Tibial artery (tissue), 4 donors: ENCODE measurements at regions not wholly inside any gene's neighbourhood (a gene's known extent, or its start where the extent isn't known, plus 50 kb on each side); places are given as distances from the start of the nearest gene placed in this dataset.

Experiments
- DNase-seq, 2 donors: peaks; one replicate each; pipeline ENCODE4 v3.0.0-alpha.2; 2019
- H3K27ac ChIP-seq, 2 donors: fragments of 200-600 bp; sonication (generic) in 1 of 2; 1 replicate in 1 of 2; 2 replicates in 1 of 2; pipeline ENCODE4 v1.5.1; 2018 to 2019; ENCODE audit warnings: mild to moderate bottlenecking in 1 of 2
- H3K27me3 ChIP-seq, 2 donors: fragments of 200-600 bp; sonication (generic) in 1 of 2; one replicate each; pipeline versions ENCODE4 v1.5.1 to v1.6.0; 2016 to 2019
- H3K36me3 ChIP-seq, 3 donors: fragments of 200-600 bp; sonication (generic) in 2 of 3; one replicate each; pipeline ENCODE4 v1.5.1; 2016 to 2019; ENCODE audit warnings: mild to moderate bottlenecking in 2 of 3
- H3K4me1 ChIP-seq, 4 donors: fragments of 200-600 bp; sonication (generic) in 2 of 4; 1 replicate in 3 of 4; 2 replicates in 1 of 4; pipeline ENCODE4 v1.5.1; 2016 to 2019
- H3K4me3 ChIP-seq, 2 donors: fragments of 200-600 bp; sonication (generic) in 1 of 2; 1 replicate in 1 of 2; 2 replicates in 1 of 2; pipeline ENCODE4 v1.5.1; 2018 to 2019; ENCODE audit warnings: mild to moderate bottlenecking in 2 of 2
- H3K9me3 ChIP-seq, 3 donors: fragments of 200-600 bp; sonication (generic) in 1 of 3; one replicate each; pipeline ENCODE4 v1.5.1; 2016 to 2019
- intact Hi-C: fragments of 100-400 bp; cut with DNase I; formaldehyde crosslinking; loops from one replicate; pipeline ENCODE4 v1.15.0; 2023; ENCODE audit warnings: low total_unique reads
- TF ChIP-seq, protein P1 (sequence below), 2 experiments: fragments of 200-600 bp in 1 of 2; fragments of 450-650 bp in 1 of 2; IDR thresholded peaks; one replicate each; pipeline ENCODE4 v1.5.1; 2017 to 2019; ENCODE audit warnings: antibody characterized with exemption in 2 of 2, mild to moderate bottlenecking in 1 of 2, moderate library complexity in 1 of 2

DNA sequence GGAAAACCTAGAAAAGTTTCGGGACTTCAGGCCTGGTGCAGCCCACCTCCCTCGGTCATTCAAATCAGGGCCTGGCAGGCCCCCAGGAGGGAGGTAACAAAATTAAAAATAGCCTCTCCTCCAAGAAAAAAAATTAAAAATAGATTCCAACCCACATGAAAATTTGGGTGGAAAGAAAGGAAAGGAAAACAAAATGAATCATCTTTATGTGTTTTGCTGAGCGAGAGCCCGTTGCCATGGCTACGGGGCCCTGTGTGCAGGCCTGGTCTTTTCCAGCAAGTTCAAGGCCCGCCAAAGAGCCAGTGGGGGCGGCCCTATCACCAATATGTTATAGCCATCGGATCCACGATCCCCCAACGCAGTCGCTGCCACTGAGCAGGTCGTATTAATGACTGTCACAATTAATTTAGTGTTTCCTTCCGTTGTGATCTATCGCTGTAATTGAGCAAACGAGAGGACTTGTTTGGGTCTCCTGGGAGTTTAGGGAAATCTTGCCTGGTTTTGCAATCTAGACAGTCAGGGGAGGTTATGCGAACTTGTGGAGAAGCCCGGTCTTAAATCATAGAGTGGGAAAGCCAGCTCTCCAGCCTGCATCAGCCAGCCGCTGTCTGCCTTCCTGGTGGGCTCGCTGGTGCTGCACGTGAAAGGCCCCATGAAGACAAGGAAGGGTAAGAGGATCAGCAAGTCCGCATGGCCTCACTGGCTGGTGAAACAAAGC lies 452.4 kb downstream of the BCOR start:
- intact Hi-C loops: no loop called here
- peak; percentile 82 to 91 for DNase-seq
- peaks cover 0 to 32% (median 1%) of the 10 kb centered on the region in 4 donors for H3K4me1 ChIP-seq
- no peaks in the 10 kb centered on the region for H3K27me3 ChIP-seq
- H3K4me3 ChIP-seq: no peak overlapping the region
- TF ChIP-seq, protein P1, sequence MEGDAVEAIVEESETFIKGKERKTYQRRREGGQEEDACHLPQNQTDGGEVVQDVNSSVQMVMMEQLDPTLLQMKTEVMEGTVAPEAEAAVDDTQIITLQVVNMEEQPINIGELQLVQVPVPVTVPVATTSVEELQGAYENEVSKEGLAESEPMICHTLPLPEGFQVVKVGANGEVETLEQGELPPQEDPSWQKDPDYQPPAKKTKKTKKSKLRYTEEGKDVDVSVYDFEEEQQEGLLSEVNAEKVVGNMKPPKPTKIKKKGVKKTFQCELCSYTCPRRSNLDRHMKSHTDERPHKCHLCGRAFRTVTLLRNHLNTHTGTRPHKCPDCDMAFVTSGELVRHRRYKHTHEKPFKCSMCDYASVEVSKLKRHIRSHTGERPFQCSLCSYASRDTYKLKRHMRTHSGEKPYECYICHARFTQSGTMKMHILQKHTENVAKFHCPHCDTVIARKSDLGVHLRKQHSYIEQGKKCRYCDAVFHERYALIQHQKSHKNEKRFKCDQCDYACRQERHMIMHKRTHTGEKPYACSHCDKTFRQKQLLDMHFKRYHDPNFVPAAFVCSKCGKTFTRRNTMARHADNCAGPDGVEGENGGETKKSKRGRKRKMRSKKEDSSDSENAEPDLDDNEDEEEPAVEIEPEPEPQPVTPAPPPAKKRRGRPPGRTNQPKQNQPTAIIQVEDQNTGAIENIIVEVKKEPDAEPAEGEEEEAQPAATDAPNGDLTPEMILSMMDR (IDR thresholded peaks at IDR 0.05): no peak
- H3K27ac ChIP-seq: peak overlapping the region; percentile 61 to 64
- no peaks in the 10 kb centered on the region for H3K36me3 ChIP-seq
- peaks cover 0 to 5% (median 0%) of the 10 kb centered on the region in 3 donors for H3K9me3 ChIP-seq

DNA sequence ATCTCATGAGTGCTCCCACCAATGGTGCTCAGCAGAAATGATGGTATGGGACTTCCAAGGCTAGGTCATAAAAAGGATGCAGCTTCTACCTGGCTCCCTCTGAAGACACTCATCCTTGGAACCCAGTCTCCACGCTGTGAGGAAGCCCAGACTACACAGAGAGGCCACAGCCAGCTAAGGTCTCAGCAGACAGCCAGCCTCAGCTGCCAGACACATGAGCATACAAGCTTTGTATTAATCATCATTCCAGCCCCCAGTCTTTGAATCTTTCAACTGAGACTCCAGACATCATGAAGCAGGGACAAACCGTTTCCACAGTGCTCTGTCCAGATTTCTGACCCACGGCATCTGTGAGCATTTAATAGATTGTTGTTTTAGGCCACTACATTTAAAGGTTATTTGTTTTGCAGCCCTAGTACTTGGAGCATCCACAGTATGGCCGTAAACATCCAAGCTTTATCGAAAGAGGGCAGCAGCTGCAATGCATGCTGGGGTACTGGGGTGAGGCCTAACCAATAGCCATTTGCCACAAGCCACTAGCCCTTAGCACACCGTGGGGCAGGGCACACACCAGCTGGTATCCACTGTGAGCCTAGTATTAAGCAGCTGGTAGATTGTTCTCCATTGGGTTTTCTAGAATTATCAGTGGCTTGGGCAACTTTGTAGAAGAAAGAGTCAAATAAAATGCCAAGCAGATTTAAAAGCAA lies 449.1 kb downstream of the BCOR start:
- no peak overlapping the region for H3K4me3 ChIP-seq
- TF ChIP-seq, protein P1 (IDR thresholded peaks at IDR 0.05): no peak
- H3K9me3 ChIP-seq: peaks cover 0 to 5% (median 0%) of the 10 kb centered on the region in 3 donors
- no peak overlapping the region for H3K27ac ChIP-seq
- H3K36me3 ChIP-seq: no peaks in the 10 kb centered on the region
- peaks cover 0 to 17% (median 1%) of the 10 kb centered on the region in 4 donors for H3K4me1 ChIP-seq
- no peaks in the 10 kb centered on the region for H3K27me3 ChIP-seq
- no peak for DNase-seq
- intact Hi-C loops: no loop called here

DNA sequence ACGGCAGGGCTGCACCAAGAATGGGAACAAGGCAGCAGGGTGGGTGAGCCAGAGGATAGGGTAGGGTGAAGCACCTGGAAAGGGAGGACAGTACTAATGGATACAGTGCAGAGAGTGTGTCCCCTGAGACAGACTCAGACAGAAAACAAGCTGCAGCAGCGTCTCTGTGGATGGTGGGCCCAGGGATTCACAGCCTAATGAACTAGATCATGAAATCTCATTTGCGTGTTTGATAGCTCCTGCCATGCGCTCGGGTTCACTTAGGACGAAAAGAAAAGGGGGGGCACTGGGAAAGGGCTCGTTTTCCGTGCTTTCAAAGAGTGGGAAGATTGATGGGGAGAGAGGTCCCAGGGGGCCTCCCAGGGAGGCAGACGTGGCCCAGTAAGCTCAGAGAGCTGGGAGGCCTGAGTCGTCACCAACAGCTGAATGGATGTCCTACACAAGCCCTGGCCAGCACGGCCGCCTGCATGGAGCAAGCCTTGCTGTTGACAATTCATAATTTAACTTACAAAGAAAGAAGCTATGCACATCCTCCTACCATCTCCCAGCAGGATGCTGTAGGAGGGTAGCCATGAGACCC lies 446.9 kb downstream of the BCOR start:
- intact Hi-C loops: no loop called here
- Histone ChIP-seq H3K36me3 (no peaks in the 10 kb centered on the region), H3K9me3 (peaks cover 0 to 5% (median 0%) of the 10 kb centered on the region in 3 donors), H3K4me3 (no peak overlapping the region), H3K27ac (no peak overlapping the region), H3K27me3 (no peaks in the 10 kb centered on the region), H3K4me1 (peaks cover 0 to 2% (median 0%) of the 10 kb centered on the region in 4 donors)
- TF ChIP-seq, protein P1 (IDR thresholded peaks at IDR 0.05): no peak
- DNase-seq: no peak

DNA sequence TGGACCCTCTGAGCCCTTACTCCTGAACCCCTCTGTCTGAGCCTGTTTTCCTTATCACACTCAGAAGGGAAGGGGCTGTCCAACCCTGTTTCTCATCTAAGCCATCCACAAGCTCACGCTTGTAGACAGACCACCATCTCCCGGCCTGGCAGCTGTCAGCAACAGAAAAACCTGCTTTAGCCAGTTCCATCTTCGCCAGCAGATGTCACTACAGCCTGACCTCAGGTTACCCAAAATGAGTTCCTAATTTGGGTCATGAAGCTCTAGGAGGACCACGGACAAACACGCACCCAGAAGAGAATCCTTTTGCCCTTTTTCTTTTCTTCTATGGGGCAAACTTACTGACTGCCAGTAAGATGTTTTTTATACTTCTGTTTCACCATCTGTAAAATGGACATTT lies 445.4 kb downstream of the BCOR start:
- intact Hi-C loops: no loop called here
- Histone ChIP-seq H3K27ac (no peak overlapping the region), H3K27me3 (no peaks in the 10 kb centered on the region), H3K36me3 (no peaks in the 10 kb centered on the region), H3K9me3 (no peaks in the 10 kb centered on the region), H3K4me3 (no peak overlapping the region), H3K4me1 (no peaks in the 10 kb centered on the region)
- no peak for DNase-seq
- TF ChIP-seq, protein P1 (IDR thresholded peaks at IDR 0.05): peak in 1 of 2 experiments; percentile 15

DNA sequence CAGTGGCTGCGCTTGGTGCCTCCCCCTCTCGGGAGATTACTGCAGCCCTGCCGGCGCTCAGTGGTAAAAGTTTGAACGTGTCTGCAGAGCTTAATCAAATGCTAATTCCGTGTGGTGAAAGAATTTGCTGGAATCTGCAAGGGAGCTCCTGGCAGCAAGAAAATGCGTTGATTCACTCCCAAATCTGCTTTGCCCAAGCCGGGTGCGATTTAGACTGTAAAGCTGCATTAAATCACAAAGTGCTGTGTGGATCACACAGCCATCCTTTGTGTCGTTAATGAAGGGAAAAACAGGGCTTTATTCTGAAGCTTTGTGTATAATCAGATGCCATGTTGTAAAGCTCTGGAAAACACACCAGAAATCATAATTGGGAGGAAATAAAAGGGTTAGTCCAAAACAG lies 444.1 kb downstream of the BCOR start:
- no peak overlapping the region for H3K27ac ChIP-seq
- intact Hi-C loops: no loop called here
- H3K27me3 ChIP-seq: no peaks in the 10 kb centered on the region
- no peaks in the 10 kb centered on the region for H3K9me3 ChIP-seq
- DNase-seq: no peak
- H3K4me3 ChIP-seq: no peak overlapping the region
- TF ChIP-seq, protein P1 (IDR thresholded peaks at IDR 0.05): no peak
- no peaks in the 10 kb centered on the region for H3K4me1 ChIP-seq
- H3K36me3 ChIP-seq: no peaks in the 10 kb centered on the region
